Spleen (tissue), 11 donors: ENCODE measurements at regions not wholly inside any gene's neighbourhood (a gene's known extent, or its start where the extent isn't known, plus 50 kb on each side); places are given as distances from the start of the nearest gene placed in this dataset.

Experiments used
- DNase-seq: peaks from one replicate; pipeline ENCODE4 v3.0.0-alpha.2; 2020
- H3K27ac ChIP-seq, 8 donors: fragments of 200-600 bp; sonication (generic) in 7 of 8; 1 replicate in 4 of 8; 2 replicates in 4 of 8; pipeline versions ENCODE4 v1.5.0 to v1.8.0; 2016 to 2021; ENCODE audit warnings: inconsistent platforms in 4 of 8, mild to moderate bottlenecking in 4 of 8, moderate library complexity in 1 of 8
- H3K27me3 ChIP-seq, 7 donors: fragments of 200-600 bp; sonication (generic) in 6 of 7; replicated peaks in 1 of 7; 1 replicate in 4 of 7; 2 replicates in 3 of 7; pipeline versions ENCODE4 v1.5.0 to v1.8.0; 2016 to 2021; ENCODE audit warnings: inconsistent platforms in 3 of 7, mild to moderate bottlenecking in 1 of 7
- H3K36me3 ChIP-seq, 6 donors: fragments of 200-600 bp; sonication (generic) in 5 of 6; 1 replicate in 4 of 6; 2 replicates in 2 of 6; pipeline versions ENCODE4 v1.5.0 to v1.8.0; 2016 to 2021; ENCODE audit warnings: inconsistent platforms in 2 of 6
- H3K4me1 ChIP-seq, 6 donors: fragments of 200-600 bp; sonication (generic) in 5 of 6; 1 replicate in 3 of 6; 2 replicates in 3 of 6; pipeline versions ENCODE4 v1.5.0 to v1.8.0; 2016 to 2021; ENCODE audit warnings: inconsistent platforms in 3 of 6
- H3K4me3 ChIP-seq, 8 donors: fragments of 200-600 bp; sonication (generic) in 7 of 8; 1 replicate in 4 of 8; 2 replicates in 4 of 8; pipeline versions ENCODE4 v1.5.0 to v1.8.0; 2016 to 2021; ENCODE audit warnings: inconsistent platforms in 4 of 8, mild to moderate bottlenecking in 4 of 8, moderate library complexity in 2 of 8
- H3K9me3 ChIP-seq, 8 donors: fragments of 200-600 bp; sonication (generic) in 7 of 8; 1 replicate in 4 of 8; 2 replicates in 4 of 8; pipeline versions ENCODE4 v1.5.0 to v1.8.0; 2016 to 2021; ENCODE audit warnings: inconsistent platforms in 4 of 8
- CTCF ChIP-seq, 11 experiments: fragments of 200-600 bp in 7 of 11; fragments of 450-650 bp in 4 of 11; sonication (generic) in 4 of 11; IDR thresholded peaks in 8 of 11; conservative IDR thresholded peaks in 3 of 11; 1 replicate in 7 of 11; 2 replicates in 4 of 11; pipeline versions ENCODE4 v1.4.0 to v1.8.0; 2016 to 2021; ENCODE audit warnings: antibody characterized with exemption in 11 of 11, inconsistent platforms in 4 of 11, mild to moderate bottlenecking in 1 of 11
- POLR2A ChIP-seq, 3 donors: fragments of 450-650 bp; IDR thresholded peaks; one replicate each; pipeline ENCODE4 v1.5.1; 2017; ENCODE audit warnings: antibody characterized with exemption in 3 of 3, mild to moderate bottlenecking in 1 of 3
- POLR2AphosphoS5 ChIP-seq, 3 donors: sonication (generic); formaldehyde crosslinking; IDR thresholded peaks; one replicate each; pipeline ENCODE4 v1.5.1; 2017; ENCODE audit warnings: antibody characterized with exemption in 3 of 3
- WGBS, 5 donors: extraction: QIAGEN DNeasy Blood & Tissue Kit in 3 of 5; methylation state at CpG; one replicate each; pipeline versions ENCODE4 v1.1.5 to v1.1.7; 2013 to 2018; 5-methylcytosine and 5-hydroxymethylcytosine counted together
- intact Hi-C: fragments of 100-400 bp; cut with DNase I; formaldehyde crosslinking; loops from one replicate; pipeline ENCODE4 v1.15.0; 2023; ENCODE audit warnings: low total_unique reads
- donor health status: healthy with polysubstance abuse.
- donor health status: DM: no; HTN: no; CAD: no; lungs with moderate emphysema.
- donor health status: DM: no; HTN: no; CAD: no.
- donor health status: Bipolar disorder and iron deficiency.
- donor health status: healthy.
- donor health status: DM: no; HTN: no; CAD: no.
- donor health status: DM: yes; HTN: yes; CAD: no.

DNA sequence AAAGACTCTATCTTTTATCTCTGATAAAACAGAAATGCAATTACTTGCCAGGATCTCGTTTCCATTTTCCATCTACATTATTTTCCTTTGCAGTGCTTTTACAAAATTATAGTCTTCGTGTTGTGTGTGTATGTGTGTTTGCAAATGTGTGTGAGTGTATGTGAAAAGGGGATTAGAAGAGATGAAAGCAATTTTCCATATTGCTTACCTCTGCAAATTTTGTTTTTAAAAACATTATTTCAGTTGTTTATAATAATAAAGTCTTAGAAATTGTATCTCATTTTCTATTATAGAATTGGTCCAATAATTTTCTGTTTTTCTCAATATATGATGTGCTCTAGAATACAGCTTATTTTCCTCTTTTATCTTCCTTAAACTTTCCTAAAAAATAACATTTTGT is 421.3 kb upstream of the ANKRD30A start:
- no peak for DNase-seq
- intact Hi-C loops = no loop called here
- Histone ChIP-seq H3K27ac (no peak overlapping the region), H3K4me3 (no peak overlapping the region), H3K36me3 (no peaks in the 10 kb centered on the region), H3K4me1 (no peaks in the 10 kb centered on the region), H3K27me3 (no peaks in the 10 kb centered on the region), H3K9me3 (peaks cover 0 to 21% (median 14%) of the 10 kb centered on the region in 8 donors)
- 63 to 84% (median 72%) methylated on average over 2 of the region's 2 CpGs for WGBS, 5 donors
- TF ChIP-seq CTCF (IDR thresholded peaks at IDR 0.05 in 8 of 11, conservative IDR thresholded peaks at IDR 0.05 in 3 of 11) = no peak
- TF ChIP-seq POLR2AphosphoS5 (IDR thresholded peaks at IDR 0.05) = no peak
- no peak for TF ChIP-seq POLR2A (IDR thresholded peaks at IDR 0.05)

- Histone ChIP-seq H3K4me3 (no peak overlapping the region), H3K4me1 (no peaks in the 10 kb centered on the region), H3K27ac (no peak overlapping the region), H3K9me3 (peaks cover 0 to 26% (median 14%) of the 10 kb centered on the region in 8 donors), H3K36me3 (no peaks in the 10 kb centered on the region), H3K27me3 (no peaks in the 10 kb centered on the region)
- no peak for DNase-seq
- intact Hi-C loops = no loop called here
- no peak for TF ChIP-seq CTCF (IDR thresholded peaks at IDR 0.05 in 8 of 11, conservative IDR thresholded peaks at IDR 0.05 in 3 of 11)
- no peak for TF ChIP-seq POLR2A (IDR thresholded peaks at IDR 0.05)
- no peak for TF ChIP-seq POLR2AphosphoS5 (IDR thresholded peaks at IDR 0.05)
- 63 to 78% (median 70%) methylated on average over 3 of the region's 3 CpGs for WGBS, 5 donors
These were observed 422.2 kb upstream of the ANKRD30A start for GRCh38 chr10:36703179-36703578.

GRCh38 chr10:36700123-36700522 is 425.3 kb upstream of the ANKRD30A start:
- intact Hi-C loops = no loop called here
- peaks cover 0 to 35% (median 14%) of the 10 kb centered on the region in 8 donors for H3K9me3 ChIP-seq
- no peak for DNase-seq
- no peak for TF ChIP-seq POLR2AphosphoS5 (IDR thresholded peaks at IDR 0.05)
- no peak for TF ChIP-seq POLR2A (IDR thresholded peaks at IDR 0.05)
- no peak for TF ChIP-seq CTCF (IDR thresholded peaks at IDR 0.05 in 8 of 11, conservative IDR thresholded peaks at IDR 0.05 in 3 of 11)
- WGBS, 5 donors = 72 to 94% (median 88%) methylated on average over 1 of the region's 1 CpG
- H3K27me3 ChIP-seq = no peaks in the 10 kb centered on the region
- H3K36me3 ChIP-seq = no peaks in the 10 kb centered on the region
- no peaks in the 10 kb centered on the region for H3K4me1 ChIP-seq
- H3K27ac ChIP-seq = no peak overlapping the region
- H3K4me3 ChIP-seq = no peak overlapping the region

GRCh38 chr10:36692759-36693158 is 432.6 kb upstream of the ANKRD30A start:
- DNase-seq = no peak
- intact Hi-C loops = no loop called here
- TF ChIP-seq POLR2A (IDR thresholded peaks at IDR 0.05) (no peak), CTCF (IDR thresholded peaks at IDR 0.05 in 8 of 11, conservative IDR thresholded peaks at IDR 0.05 in 3 of 11) (no peak), POLR2AphosphoS5 (IDR thresholded peaks at IDR 0.05) (no peak)
- peaks cover 0 to 19% (median 0%) of the 10 kb centered on the region in 8 donors for H3K9me3 ChIP-seq
- no peaks in the 10 kb centered on the region for H3K27me3 ChIP-seq
- no peak overlapping the region for H3K4me3 ChIP-seq
- H3K4me1 ChIP-seq = no peaks in the 10 kb centered on the region
- H3K36me3 ChIP-seq = no peaks in the 10 kb centered on the region
- H3K27ac ChIP-seq = no peak overlapping the region
- 76 to 94% (median 89%) methylated on average over 10 of the region's 10 CpGs for WGBS, 5 donors
